Hematopoietic multipotent progenitor cell treated with erythropoietin and hydrocortisone succinate and interleukin-3 and kit ligand, for 4 days (in vitro differentiated cells): ENCODE measurements at regions not wholly inside any gene's neighbourhood (a gene's known extent, or its start where the extent isn't known, plus 50 kb on each side); places are given as distances from the start of the nearest gene placed in this dataset.
"Not testable (repeated sequence)": the region's sequence is repeated elsewhere in the genome, so short reads cannot be mapped to it uniquely, and the experiment has no call there.

Experiments used
- DNase-seq: peaks from one replicate; pipeline ENCODE4 v3.0.0-alpha.2; 2015

- DNase-seq, result no peak
These were observed 584.8 kb upstream of the ANKRD30A start for GRCh38 chr10:36540611-36541010.

- DNase-seq, result peak; percentile 20
These were observed 586.3 kb upstream of the ANKRD30A start for GRCh38 chr10:36538953-36539586.

DNA sequence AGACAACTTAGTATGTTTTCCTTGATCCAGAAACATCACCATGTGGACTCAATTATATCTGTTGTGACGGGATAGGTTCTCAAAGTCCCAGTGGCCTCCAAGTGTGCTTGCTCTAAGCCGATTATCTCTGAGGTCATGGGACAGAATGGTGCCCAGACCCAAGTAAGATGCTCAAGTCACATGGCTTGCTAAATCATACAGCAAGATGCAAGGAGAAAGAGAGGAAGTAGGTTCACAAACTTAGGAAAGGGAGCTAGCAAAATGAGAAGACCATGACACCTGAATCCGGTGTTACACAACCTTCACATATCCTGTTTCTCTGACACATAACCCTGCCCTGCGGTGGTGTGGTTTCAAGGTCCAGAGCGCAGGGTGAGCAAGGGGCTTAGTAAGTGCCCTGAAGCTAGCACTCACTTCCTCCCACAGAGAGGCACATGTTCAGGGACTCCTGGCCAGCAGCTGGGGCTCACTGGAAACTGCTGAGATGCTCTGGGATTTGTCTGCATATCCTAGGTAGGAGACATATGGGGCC is 590.9 kb upstream of the ANKRD30A start:
- peak; percentile 84 for DNase-seq

DNA sequence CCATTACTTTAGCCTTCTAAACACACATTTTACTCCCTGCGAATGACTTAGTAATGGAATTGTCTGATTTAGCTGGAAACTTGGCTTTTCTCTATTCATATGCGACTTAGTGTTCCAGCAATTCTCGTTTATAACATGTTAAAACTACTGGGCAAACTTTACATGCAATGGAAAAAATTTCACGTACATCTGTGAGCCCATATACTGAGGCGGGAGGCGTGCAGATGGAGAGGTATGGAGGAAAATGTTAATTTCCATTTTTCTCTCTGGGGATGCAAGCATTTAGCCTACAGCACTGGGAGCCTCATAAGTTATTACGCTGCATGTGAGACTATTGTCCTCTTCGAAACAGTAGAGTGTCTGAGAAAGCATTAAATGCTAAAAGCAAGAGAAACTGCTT is 591.5 kb upstream of the ANKRD30A start:
- no peak for DNase-seq

- no peak for DNase-seq
These were observed 592.1 kb upstream of the ANKRD30A start for GRCh38 chr10:36533316-36533715.

DNA sequence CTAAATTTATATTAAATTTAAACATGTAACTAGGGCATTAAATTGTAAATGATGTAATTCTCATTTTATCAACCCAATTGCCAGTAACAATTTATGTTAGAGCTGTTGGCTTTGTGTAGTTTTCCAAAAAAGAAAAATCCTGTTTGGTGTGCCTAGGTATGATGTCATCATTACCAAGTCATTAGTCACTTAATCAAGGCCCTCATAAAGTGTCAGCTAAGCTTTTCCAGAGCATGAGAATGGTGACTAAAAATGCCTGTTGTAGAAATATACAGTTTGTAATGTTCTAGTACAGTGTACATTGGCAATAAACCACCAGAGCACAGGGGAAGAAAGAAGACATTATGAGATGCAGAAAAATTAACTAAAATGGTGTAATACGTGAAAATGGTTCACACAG is 593.8 kb upstream of the ANKRD30A start:
- DNase-seq, result no peak

DNA sequence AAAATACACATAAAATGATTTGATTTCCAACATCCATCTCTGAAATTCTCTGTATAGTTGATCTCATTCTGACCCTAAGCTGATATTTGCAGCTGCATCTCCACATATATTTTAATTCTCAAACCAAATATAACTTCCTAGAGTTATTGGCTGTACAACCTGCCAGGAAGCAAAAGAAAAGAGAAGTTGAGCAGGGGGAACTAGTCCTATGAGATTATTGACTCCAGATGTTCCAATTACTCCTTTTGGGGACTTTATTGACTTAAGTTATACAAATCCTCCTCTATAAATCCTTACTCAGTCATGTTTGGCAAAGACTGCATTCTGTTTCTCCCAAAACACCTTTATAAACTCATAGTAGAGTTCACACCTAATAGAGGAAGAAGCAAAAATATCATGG is 599.4 kb upstream of the ANKRD30A start:
- peak; percentile 4 for DNase-seq

DNA sequence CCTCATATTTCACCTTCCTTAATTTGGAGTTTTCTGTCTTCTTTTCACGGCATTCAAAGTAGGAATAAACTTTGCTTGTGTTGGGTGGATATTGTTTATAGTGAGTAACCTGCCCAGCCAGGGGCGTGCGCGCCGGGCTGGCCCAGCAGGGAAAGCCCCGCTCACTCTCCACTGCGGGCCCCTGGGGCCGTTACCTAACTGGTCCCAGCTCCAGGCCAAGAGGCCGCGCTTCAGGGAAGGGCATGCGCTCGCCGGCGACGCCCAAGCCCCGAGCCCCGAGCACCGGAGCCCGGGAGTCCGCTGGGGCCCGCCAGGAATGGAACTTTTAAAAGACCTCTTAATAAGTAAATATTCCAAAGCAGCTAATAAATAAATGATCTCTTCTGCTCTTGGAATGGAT is 601.3 kb upstream of the ANKRD30A start:
- DNase-seq, result not testable (repeated sequence)

GRCh38 chr10:36519909-36520308 is 605.5 kb upstream of the ANKRD30A start:
- DNase-seq, result no peak

- DNase-seq, result no peak
These were observed 609.1 kb upstream of the ANKRD30A start for GRCh38 chr10:36516281-36516680.

DNA sequence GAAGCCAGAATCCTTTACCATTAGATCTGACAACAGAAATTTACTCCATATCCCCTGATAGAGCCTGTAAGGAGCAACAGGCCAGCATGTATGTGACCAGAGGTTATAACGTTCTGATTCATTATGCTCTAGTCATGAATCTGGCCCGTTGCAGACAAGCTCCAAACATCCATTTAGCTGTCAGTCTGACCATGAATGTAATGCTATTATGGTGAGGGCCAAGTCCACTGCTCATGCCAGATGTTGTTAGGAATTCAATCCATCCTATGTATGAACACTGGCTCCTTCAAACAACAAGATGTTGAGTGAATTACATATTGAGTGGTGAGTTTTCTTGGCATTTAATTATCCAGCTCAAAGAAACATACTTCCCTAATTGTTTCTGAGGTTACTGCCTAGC is 610.1 kb upstream of the ANKRD30A start:
- DNase-seq, result no peak

DNA sequence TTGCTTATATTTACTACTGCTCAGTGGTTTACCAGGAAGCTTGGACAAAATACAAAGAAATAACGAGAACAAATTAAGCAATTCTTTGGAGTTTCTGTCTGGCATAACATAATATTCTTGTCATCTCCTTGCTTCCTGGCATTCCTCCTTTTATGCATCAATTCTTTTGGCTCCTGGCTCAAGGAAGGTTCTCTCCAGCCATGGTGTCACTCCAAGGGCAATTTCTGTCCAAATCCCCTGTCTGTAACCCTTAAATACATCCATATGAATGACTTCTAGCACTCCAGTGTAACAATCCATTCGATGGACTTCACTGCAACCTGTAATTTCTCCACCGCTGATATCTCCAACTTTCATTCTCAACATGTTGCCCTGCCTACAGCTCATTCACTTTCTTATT is 617.7 kb upstream of the ANKRD30A start:
- no peak for DNase-seq

- DNase-seq, result no peak
These were observed 618.5 kb upstream of the ANKRD30A start for GRCh38 chr10:36506697-36507496.

GRCh38 chr10:36506261-36506660 is 619.1 kb upstream of the ANKRD30A start:
- DNase-seq, result no peak

- no peak for DNase-seq
These were observed 620.6 kb upstream of the ANKRD30A start for GRCh38 chr10:36504758-36505157.

- DNase-seq, result no peak
These were observed 625.1 kb upstream of the ANKRD30A start for GRCh38 chr10:36500266-36500665.

- no peak for DNase-seq
These were observed 625.7 kb upstream of the ANKRD30A start for GRCh38 chr10:36499693-36500092.

DNA sequence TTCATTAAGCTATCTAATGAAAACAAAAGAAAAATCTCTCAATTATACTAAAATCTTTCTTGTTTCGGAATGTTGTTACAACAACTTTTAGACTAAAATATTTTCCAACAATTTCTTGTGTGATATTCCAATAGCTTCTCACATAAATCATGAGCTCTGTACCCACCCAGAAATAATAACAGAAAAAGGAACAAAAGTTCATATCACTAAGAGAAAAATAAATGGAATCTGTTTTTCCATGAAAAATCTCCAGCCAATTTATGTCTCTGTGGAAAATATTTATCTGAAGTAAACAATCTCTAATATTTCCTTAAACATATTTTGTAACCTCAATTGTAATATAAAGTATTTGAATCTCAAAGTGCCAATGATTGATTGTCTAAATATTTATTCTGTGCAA is 628.6 kb upstream of the ANKRD30A start:
- no peak for DNase-seq

DNA sequence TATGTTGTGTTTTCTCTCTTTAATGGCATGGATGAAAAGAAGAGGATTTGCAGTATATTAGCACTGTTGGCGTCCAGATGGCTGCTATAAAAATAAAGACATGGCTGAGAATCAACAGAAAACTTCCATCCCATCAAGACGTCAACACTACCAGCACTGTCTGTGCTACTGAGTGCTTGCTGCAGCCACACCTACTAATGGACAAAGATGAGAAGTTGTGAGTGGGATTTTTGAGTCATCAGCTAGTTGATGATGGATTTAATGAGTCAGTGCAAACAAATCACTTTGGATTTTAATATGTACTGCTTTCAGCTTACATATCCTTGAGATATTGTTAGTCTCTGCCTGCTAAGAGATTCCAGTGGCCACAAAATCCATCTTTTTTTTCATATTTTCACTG is 631.0 kb upstream of the ANKRD30A start:
- DNase-seq, result no peak

DNA sequence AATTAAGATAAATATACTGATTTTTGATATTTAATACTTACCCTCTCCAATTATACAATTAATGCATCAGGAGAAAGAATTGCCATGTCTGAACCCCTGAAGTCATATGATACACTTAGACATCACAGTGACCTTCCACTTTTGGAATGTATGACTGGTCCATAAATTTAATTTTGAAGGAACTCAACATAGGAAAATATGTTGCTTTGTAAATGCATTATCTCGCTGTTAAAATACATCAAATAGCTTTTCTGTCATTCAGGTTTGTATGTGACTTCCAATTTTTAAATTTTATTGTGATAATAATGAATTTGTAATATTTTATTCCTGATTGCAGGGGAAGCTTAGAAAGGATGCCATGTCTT is 631.9 kb upstream of the ANKRD30A start:
- DNase-seq, result no peak

- DNase-seq, result no peak
These were observed 632.5 kb upstream of the ANKRD30A start for GRCh38 chr10:36492590-36493515.

GRCh38 chr10:36491926-36492325 is 633.5 kb upstream of the ANKRD30A start:
- DNase-seq, result no peak

GRCh38 chr10:36489611-36490228 is 635.7 kb upstream of the ANKRD30A start:
- no peak for DNase-seq
